ENCODE measurements at regions not wholly inside any gene's neighbourhood (a gene's known extent, or its start where the extent isn't known, plus 50 kb on each side); places are given as distances from the start of the nearest gene placed in this dataset.
"Not testable (repeated sequence)": the region's sequence is repeated elsewhere in the genome, so short reads cannot be mapped to it uniquely, and the experiment has no call there.

GRCh38 chr7:92894857-92895256 is 58.5 kb upstream of the CDK6 start:
- TF ChIP-seq CTCF (IDR thresholded peaks at IDR 0.05); RAD21 (IDR thresholded peaks at IDR 0.05; ENCODE audit: low read length); FOXJ3 (CRISPR knock-in tag; IDR thresholded peaks at IDR 0.05); TCF12 (IDR thresholded peaks at IDR 0.05); SIN3A (IDR thresholded peaks at IDR 0.05; ENCODE audit: borderline replicate concordance, low read depth, low read length); POLR2AphosphoS5 (IDR thresholded peaks at IDR 0.05; ENCODE audit: low read depth, low read length); PBX3 (IDR thresholded peaks at IDR 0.05); TEAD4 (IDR thresholded peaks at IDR 0.05; ENCODE audit: borderline replicate concordance, insufficient read depth); GATA2 (CRISPR knock-in tag; IDR thresholded peaks at IDR 0.05); REST (IDR thresholded peaks at IDR 0.05; ENCODE audit: low read depth, low read length); ELF1 (IDR thresholded peaks at IDR 0.05); CHD2 (IDR thresholded peaks at IDR 0.05; ENCODE audit: low read length, partially characterized antibody); NRF1 (IDR thresholded peaks at IDR 0.05; ENCODE audit: low read depth, low read length): not testable (repeated sequence)

Measured in SK-N-SH (cell line).